Progenitor cell of endocrine pancreas (in vitro differentiated cells): ENCODE measurements at regions not wholly inside any gene's neighbourhood (a gene's known extent, or its start where the extent isn't known, plus 50 kb on each side); places are given as distances from the start of the nearest gene placed in this dataset.

Experiments used
- DNase-seq: peaks from one replicate; pipeline ENCODE4 v3.0.0; 2021; ENCODE audit warnings: low spot score; ENCODE audit not compliant: unreplicated experiment
- H3K27ac Mint-ChIP-seq: 2 replicates; pipeline ENCODE4 v1.8.0; 2021; ENCODE audit warnings: mild to moderate bottlenecking, moderate library complexity, mixed read lengths
- H3K27me3 Mint-ChIP-seq: 2 replicates; pipeline ENCODE4 v1.8.0; 2021; ENCODE audit warnings: mixed read lengths
- H3K36me3 Mint-ChIP-seq: 2 replicates; pipeline ENCODE4 v1.8.0; 2022; ENCODE audit warnings: mixed read lengths; ENCODE audit not compliant: insufficient read depth
- H3K4me1 Mint-ChIP-seq: 2 replicates; pipeline ENCODE4 v1.8.0; 2021; ENCODE audit warnings: low read depth, mixed read lengths
- H3K4me3 Mint-ChIP-seq: 2 replicates; pipeline ENCODE4 v1.8.0; 2021; ENCODE audit warnings: low read depth, mild to moderate bottlenecking, moderate library complexity, mixed read lengths
- H3K9me3 Mint-ChIP-seq: 2 replicates; pipeline ENCODE4 v1.8.0; 2021; ENCODE audit warnings: low read depth, mixed read lengths
- CTCF ChIP-seq: fragments of 200-600 bp; sonication (generic); IDR thresholded peaks from one replicate; pipeline ENCODE4 v1.5.0; 2021; ENCODE audit warnings: antibody characterized with exemption, mild to moderate bottlenecking; ENCODE audit not compliant: unreplicated experiment

GRCh38 chr9:84511651-84512050, 157.9 kb upstream of the NTRK2 start:
- Mint-ChIP-seq H3K4me1 (peaks cover 15% of the 10 kb centered on the region), H3K4me3 (no peak overlapping the region), H3K9me3 (peaks cover 12% of the 10 kb centered on the region)

GRCh38 chr9:84512493-84512892, 157.0 kb upstream of the NTRK2 start:
- H3K4me1 Mint-ChIP-seq, result peaks cover 15% of the 10 kb centered on the region
- TF ChIP-seq CTCF, result no peak
- DNase-seq, result no peak
- H3K27ac Mint-ChIP-seq, result no peak overlapping the region
- H3K36me3 Mint-ChIP-seq, result no peaks in the 10 kb centered on the region
- H3K4me3 Mint-ChIP-seq, result no peak overlapping the region
- H3K27me3 Mint-ChIP-seq, result no peaks in the 10 kb centered on the region
- peaks cover 7% of the 10 kb centered on the region for H3K9me3 Mint-ChIP-seq

More at GRCh38 chr9:84511651-84512050, 157.9 kb upstream of the NTRK2 start:
- no peak overlapping the region for H3K27ac Mint-ChIP-seq
- DNase-seq, result no peak
- H3K27me3 Mint-ChIP-seq, result no peaks in the 10 kb centered on the region
- no peaks in the 10 kb centered on the region for H3K36me3 Mint-ChIP-seq
- no peak for TF ChIP-seq CTCF

- TF ChIP-seq CTCF, result no peak
- Mint-ChIP-seq H3K27me3 (no peaks in the 10 kb centered on the region), H3K4me1 (peaks cover 15% of the 10 kb centered on the region), H3K4me3 (no peak overlapping the region), H3K36me3 (peaks cover 2% of the 10 kb centered on the region), H3K9me3 (peaks cover 8% of the 10 kb centered on the region), H3K27ac (no peak overlapping the region)
- DNase-seq, result no peak
Measured at GRCh38 chr9:84513473-84513872, 156.1 kb upstream of the NTRK2 start.

- no peak for TF ChIP-seq CTCF
- peaks cover 6% of the 10 kb centered on the region for H3K9me3 Mint-ChIP-seq
- no peaks in the 10 kb centered on the region for H3K27me3 Mint-ChIP-seq
- DNase-seq, result no peak
- peaks cover 15% of the 10 kb centered on the region for H3K4me1 Mint-ChIP-seq
- no peak overlapping the region for H3K4me3 Mint-ChIP-seq
- H3K27ac Mint-ChIP-seq, result no peak overlapping the region
- peaks cover 2% of the 10 kb centered on the region for H3K36me3 Mint-ChIP-seq
Measured at GRCh38 chr9:84513979-84514378, 155.6 kb upstream of the NTRK2 start.

- Mint-ChIP-seq H3K9me3 (peaks cover 6% of the 10 kb centered on the region), H3K36me3 (peaks cover 2% of the 10 kb centered on the region), H3K27ac (no peak overlapping the region), H3K27me3 (no peaks in the 10 kb centered on the region), H3K4me1 (peaks cover 15% of the 10 kb centered on the region), H3K4me3 (no peak overlapping the region)
- TF ChIP-seq CTCF, result no peak
- no peak for DNase-seq
Measured at GRCh38 chr9:84514421-84514820, 155.1 kb upstream of the NTRK2 start.
